ENCODE measurements at regions not wholly inside any gene's neighbourhood (a gene's known extent, or its start where the extent isn't known, plus 50 kb on each side); places are given as distances from the start of the nearest gene placed in this dataset.
"Not testable (repeated sequence)": the region's sequence is repeated elsewhere in the genome, so short reads cannot be mapped to it uniquely, and the experiment has no call there.

DNA sequence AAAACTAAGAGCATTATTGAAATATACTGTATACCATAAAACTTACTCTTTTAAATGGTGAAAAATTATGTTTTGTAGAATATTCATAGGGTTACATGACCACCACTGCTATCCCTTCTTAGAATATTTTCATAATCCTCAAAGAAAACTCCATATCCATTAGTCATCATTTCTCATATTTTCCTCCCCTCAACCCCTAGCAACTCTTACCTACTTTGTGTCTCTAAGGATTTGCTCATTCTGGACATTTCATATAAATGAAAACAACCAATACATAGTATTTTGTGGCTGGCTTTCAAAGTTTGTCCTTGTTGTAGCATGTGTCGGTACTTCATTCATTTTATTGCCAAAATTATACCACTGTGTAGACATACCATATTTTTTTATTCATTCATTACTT is 863.8 kb downstream of the KCNA4 start:
- DNase-seq, result no peak

DNA sequence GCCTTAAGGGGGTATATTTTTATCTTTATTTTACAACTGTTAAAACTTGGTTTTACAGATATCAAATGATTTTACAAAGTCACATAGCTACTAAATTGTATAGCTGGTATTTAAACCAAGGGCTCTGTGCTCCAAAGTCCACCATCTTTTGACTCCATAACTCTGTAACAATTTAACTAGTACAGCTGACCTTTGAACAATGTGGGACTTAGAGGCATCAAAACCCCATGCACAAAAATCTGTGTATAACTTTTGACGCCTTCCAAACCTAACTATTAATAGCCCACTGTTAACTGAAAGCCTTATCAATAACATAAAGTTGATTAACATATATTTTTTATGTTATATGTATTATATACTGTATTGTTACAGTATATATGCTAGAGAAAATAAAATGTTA is 874.3 kb downstream of the KCNA4 start:
- not testable (repeated sequence) for DNase-seq

DNA sequence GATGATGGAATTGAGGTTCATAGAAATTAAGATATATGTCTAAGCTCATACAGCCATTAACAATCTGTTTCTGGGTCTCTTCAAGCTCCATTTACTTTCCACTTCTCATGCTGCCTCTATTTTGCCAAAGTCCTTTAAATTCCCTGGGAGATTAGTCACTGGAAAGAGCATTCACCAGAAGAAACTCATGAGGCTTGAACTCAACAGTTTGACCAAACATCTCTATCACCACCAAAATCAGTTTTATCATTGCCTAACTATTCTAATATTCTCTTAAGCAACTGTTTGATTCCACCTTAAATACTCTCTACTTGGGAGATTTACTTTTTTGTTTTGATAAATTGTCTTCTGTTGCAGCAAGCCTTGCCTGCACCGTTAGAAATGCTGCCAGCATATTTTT is 881.3 kb downstream of the KCNA4 start:
- DNase-seq, result no peak

DNA sequence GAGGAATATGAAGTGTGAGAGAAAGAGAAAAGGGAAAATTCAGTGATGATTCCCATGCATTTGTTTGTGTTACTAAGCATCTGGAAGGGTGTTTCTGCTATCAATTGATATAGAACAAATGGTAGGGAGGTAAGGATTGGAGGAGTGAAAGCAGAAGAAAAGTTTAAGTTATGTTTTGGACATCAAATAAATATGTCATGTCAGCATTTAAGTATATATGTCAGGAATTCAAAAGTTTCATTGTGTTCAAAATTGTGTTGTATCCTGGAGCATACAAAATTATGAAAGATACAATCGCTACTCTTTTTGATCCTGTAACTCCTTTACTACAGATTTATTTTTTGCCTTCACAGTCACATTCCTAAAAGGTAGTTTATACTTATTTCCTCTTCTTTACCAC is 885.8 kb downstream of the KCNA4 start:
- DNase-seq, result no peak

DNA sequence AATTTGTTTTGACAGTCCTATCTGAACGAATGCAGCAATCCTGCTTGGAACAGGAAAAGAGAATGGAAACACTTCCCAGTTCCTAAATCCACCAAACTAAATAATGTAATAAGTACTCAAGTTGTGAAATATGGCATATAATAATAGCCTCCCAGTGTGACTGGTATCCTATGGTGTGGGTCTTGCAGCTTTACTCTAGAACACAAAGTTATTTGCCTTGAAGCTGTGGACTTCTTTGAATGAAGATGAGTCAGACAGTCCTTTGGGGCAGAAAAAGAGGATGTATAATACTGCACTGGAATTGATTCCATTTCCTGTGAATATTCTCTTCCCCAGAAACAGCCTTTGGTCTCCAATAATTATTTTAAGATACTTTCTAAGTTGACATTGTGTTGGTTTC is 887.0 kb downstream of the KCNA4 start:
- no peak for DNase-seq

DNA sequence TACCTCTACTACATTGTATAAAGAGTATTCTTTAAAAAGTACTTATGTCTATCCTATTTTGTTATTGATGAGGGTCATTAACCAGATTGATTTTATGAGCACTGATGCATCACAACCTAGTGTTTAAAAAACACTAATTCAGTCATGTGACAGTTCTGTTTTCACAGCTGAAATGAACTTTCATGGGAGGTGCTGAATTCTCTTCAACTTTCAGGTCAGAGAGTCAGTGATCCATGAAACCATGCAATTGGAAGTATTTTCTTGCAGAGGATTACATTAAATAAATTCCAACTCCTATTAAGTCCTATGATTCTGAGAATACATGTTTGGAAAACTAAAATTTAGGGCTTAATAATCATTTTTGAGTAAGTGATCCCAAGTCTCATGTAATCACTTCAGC is 889.4 kb downstream of the KCNA4 start:
- no peak for DNase-seq

DNA sequence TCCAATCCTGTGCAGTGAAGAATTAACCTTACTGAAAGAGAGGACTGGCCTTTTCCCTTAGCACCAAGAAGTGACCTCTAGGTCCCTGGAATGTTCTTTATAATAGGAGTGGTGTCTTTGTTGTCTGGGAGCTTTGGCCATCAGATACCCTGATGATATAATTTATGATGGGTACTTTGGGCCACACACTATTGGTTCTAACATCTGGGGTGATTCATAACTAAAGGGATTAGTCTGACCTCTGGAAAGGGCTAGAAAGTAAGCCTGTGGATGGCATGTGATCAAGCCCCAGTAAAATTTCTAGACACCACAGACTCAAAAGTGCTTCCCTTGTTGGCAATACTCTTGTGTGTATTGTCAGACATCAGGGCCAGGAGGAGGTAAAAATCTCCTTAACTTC is 891.2 kb downstream of the KCNA4 start:
- no peak for DNase-seq

DNA sequence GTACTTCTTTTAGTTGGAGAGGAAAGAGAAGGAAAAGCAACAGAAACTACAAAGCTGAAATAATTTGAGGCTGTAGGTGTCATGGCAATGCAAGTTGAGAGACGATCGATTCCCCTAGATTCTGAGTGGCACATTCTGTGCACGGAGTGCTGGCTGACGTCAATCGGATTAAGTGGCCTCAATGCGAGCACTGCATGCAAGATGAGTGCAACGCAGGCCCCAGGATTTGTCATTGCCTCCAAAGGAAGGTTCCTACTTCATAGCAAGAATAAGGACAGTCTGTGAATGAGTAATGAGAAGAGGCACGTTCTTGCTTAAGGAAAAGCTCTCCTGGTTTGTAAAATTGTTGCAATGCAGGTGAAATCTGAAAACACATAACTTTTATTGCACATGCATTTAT is 892.4 kb downstream of the KCNA4 start:
- DNase-seq, result no peak

DNA sequence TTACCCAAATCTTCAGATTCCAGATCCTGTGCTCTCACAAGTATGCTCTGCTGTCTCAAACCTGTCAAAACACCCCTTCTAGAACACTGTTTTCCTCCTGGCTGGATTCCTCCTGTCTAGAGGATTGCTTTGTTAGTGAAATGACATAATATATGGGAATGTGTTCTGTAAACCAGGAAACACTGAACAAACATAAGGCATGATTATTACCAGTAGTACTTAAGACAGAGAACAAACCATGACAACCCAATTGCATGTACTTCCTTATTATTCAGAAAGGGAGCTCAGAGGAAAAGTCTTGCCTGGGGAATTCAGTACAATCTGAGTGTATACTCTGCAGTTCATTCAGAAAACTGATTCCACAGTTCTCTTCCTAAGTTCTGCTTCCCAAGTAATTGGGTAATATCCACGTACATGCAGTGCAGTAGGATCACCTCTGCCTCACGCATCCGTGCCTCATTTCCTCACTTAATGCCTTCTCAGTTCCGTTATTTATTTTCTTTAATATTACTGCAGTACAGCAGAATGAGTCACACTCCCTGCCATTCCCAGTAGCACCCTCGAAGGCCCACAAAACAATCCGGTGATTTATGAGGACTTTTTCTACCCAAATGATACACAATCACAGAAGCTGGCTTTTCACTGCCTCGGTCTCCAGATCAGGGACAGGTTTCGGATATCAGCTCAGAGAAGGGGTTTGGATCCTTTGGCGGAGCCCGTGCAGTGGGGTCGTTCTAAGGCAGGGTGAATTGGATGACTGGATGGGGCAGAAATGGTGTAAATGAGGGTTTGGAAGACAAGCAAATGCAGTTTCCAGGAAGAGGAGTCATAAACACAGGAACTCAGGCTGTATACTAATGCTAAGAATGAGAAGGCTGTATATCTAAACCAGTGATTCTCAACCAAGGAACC is 896.9 kb downstream of the KCNA4 start:
- DNase-seq, result no peak

DNA sequence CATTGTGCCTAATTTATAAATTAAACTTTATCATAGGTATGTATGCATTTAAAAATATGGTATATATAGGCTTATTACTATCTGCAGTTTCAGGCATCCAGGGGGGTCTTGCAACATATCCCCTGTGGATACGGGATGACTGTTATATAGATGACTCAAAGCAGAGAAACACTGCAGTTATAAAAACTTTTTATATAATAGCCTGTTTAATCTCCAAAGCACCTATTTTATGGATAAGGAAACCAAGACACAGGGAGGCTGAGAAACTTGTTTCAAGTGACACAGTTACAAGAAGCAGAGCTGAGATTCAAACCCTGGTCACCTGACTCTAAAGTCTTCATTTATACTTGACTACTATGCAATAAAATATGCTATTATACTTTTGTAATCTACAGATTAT is 897.7 kb downstream of the KCNA4 start:
- DNase-seq, result no peak

DNA sequence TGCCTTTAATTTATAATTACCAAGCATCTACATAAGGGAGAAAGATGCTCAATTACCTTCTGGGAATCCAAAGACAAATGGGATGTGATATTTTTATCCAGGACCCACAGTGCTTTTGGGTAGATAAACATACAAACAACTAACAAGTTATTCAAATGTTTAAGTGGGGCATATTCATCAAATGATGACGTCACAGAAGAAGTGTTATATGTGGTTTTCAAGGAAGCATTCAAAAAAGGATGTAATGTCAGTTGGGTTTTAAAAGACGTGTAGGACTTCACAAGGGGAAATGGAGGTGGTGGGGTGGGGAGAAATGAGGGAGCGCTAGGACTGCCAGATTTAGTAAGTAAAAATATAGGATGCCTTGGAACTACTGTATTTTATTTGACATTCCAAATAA is 915.9 kb downstream of the KCNA4 start:
- DNase-seq, result no peak

DNA sequence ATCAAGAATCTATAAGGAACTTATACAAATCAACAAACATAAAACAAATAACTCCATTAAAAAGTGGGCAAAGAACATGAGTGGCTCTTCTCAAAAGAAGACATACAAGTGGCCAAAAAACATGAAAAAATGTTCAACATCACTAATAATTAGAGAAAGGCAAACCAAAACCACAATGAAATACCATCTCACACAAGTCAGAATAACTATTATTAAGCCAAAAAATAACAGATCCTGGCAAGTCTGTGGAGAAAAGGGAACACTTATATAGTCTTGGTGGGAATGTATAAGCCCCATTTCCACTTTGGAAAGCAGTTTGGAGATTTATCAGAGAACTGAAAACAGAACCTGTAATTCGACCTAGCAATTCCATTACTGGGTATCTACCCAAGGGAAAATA is 921.0 kb downstream of the KCNA4 start:
- DNase-seq, result no peak

DNA sequence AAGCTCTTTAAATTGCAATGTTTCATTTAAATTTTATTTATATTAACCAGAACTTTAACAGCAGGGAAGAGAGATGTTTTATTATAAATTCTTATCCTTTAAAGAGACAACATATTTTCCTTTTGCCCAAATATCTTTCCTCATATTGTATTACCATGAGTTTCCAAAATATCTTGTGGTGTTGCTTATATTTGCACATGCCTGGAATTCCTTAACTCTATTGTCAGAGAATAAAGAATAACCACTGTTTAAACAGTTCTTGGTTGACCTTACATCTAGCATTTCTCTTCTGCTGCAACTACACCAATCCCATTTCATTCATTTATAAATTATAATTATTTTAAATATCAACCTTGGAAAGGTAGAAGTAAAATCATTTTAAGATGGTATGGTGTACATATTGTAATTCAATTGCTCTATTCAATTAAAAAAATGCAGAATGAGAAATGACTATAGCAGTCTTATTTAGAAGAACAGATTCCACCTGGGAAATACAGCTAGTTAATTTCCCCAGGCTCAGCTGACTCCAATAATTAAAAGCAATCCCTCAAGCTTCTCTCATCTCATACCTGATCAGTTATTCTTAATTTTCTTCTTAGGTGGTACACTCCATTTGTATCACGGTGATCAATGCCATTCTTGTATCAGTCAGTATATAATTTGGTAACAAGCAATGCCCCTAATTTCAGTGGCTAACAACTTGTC is 923.3 kb downstream of the KCNA4 start:
- no peak for DNase-seq

DNA sequence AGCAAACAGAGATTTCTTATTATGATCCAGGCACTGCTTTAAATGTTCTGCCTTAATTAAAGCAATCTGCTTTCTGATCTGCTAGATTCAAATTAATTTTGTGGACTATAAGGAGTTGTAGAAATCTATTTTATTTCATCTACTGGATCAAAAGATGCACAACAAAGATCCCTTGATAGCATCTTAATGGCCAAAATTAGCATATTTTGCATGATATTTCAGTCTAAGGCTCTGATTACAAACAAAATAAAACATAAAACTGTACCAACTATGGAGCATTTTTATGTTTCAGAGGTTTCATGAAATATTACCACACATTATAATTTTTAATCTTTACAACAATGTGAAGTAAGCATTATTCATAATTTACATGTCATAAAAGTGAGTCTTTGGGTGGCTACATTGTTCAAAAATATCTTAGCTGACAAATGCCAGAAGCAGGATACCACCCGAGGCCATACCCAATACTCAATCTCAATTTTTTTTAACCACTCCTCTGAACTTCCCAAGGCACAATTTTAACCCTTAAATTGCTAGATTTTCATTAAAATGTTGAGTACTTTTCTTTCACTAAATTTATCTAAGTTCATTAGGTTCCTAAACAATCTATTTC is 929.5 kb downstream of the KCNA4 start:
- DNase-seq, result no peak

DNA sequence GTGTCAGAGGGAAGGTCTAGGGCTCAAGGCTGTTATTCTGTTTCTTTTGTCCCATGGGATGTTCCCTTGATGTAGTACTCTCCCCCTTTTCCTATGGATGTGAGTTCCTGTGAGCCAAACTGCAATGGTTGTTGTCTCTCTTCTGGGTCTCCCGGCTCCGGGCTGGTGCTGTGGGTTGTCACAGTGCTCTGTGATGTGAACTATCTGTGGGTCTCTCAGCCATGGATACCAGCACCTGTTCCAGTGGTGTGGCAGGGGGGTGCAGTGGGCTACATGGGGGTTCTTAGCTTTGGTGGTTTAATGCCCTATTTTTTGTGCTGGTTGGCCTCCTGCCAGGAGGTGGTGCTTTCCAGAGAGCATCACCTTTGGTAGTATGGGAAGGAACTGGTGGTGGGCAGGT is 941.1 kb downstream of the KCNA4 start:
- no peak for DNase-seq

DNA sequence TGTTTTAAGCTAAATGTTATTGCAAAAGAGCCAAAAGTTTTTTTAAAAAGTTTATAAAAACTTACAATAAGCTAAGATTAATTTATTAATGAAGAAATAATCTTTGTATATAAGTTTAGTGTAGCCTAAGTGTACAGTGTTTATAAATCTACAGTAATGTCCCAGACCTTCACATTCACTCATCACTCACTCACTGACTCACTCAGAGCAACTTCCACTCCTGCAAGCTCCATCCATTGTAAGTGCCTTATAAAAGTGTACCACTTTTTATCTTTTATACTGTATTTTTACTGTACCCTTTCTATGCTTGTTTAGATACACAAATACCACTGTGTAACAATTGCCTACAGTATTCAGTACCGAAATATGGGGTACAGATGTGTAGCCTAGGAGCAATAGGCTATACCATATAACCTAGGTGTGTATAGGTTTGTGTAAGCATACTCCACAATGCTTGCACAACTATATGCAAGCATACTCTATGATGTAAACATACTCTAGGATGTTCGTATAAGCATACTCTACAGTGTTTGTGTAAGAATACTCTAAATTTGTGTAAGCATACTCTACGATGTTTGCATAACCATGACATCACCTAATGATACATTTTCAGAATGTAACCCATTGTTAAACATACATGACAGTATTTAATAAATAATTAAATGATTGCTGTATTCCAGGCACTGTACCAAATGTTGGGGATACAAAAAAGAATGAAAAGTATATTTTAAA is 953.0 kb downstream of the KCNA4 start:
- no peak for DNase-seq

DNA sequence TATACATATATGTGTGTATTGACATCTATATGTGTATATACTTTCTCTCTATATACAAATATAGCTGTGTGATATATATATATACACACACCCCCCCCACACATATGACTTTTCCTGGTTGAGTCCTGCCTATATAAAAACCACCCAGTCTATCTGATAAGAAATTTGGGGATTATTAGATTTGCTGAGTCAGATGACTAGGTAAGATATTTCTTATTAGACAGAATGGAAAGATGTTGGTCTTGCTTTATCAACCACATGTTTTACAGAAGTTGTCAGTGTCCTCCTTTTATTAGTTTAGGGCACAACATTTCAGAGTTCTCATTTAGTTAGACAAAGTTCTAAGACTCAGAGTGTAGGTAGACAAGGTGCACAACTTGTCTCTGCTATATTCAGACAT is 953.3 kb downstream of the METTL15 start:
- no peak for DNase-seq

DNA sequence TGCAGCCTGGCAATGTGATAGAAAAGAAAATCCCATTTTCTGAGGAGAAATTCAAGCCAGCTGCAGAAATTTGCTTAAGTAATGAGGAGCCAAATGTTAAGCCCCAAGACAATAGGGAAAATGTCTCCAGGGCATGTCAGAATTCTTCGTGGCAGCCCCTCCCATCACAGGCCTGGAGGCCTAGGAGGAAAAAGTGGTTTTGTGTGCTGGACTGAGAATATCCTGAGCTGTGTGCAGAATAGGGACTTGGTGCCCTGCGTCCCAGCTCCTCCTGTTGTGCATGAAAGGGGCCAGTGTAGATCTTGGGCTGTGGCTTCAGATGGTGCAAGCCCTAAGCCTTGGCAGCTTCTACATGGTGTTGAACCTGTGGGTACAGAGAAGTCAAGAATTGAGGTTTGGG is 948.3 kb downstream of the METTL15 start:
- not testable (repeated sequence) for DNase-seq

DNA sequence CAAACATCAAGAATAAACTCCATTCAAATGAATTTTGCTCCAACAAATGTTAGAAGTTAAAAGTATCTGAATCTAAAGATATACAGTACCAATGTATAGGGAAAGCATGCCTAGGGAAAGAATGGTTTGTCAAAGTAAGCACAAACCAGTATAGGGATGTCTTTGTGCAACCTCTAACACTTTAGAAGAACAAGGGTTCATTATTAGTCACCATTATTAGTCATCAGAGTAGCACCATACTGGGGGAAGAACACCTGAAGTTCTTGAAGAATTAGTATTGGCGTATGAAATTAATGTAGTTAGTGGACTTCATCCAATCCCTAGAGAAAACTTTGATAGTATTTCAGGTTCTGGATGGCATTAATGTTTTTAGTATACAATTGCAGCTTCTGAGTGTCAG is 943.7 kb downstream of the METTL15 start:
- DNase-seq, result no peak

DNA sequence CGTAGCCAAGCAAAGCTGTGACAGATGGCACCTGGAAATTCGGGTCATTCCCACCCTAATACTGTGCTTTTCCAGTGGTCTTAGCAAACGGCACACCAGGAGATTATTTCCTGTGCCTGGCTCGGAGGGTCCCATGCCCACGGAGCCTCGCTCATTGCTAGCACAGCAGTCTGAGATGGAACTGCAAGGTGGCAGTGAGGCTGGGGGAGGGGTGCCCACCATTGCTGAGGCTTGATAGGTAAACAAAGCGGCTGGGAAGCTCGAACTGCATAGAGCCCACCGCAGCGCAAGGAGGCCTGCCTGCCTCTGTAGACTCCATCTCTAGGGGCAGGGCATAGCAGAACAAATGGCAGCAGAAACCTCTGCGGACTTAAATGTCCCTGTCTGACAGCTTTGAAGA is 942.8 kb downstream of the METTL15 start:
- DNase-seq, result not testable (repeated sequence)

DNA sequence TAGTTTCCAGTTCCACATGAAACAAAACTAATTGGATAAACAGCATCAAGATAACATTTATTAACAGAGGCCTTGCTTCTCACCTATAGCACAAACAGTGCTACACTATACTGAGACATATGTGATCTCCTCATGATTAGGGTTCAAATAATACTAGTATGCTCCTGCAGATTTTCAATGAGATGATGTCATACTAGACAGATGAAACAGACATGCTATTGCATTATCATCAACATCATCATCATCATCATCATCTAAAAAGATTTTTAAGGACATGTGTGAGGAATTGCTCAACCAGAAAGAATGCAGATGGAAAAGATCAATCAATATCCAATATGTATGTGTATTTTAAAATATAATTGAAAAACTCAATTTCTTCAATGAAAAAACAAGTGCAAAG is 932.3 kb downstream of the METTL15 start:
- no peak for DNase-seq

DNA sequence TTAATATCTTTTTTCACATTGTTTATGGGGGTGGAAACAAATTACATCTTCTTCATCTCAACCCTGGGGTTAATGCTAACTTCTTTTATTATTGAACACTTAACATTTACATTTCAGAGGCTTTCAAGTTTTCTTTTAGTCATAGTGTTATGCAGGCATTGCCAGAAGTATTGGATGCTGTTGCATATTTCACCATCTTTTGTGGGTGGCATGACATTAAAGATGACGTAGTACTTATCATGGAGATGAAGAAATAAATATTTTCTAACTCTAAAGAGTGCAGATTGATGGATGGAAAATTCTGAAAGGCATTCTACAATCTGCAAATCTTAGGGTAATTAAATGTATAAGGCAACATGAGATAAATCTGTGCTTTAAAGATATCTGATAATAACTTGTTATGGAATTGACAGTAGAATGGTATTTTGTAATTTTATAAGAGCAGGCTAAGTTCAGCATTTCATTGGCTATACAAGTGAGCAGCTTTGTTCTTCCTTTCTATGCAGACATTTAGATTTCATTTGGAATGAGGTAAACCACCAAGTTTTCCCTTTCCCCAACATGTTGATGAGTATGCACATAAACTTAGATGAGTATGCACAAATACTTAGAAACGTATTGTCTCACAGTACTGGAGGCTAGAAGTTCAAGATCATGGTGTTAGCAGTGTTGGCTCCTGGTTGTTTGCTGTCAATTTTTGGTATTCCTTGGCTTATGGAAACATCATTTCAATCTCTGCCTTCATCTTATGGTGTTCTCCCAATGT is 924.4 kb downstream of the METTL15 start:
- DNase-seq, result no peak
